BJ (cell line): ENCODE measurements at regions not wholly inside any gene's neighbourhood (a gene's known extent, or its start where the extent isn't known, plus 50 kb on each side); places are given as distances from the start of the nearest gene placed in this dataset.

Experiments used
- CTCF ChIA-PET: fragments of 350-600 bp; formaldehyde crosslinking; extraction: SDS; loops from one replicate; lab custom pipeline; 2021; ENCODE audit warnings: antibody characterized with exemption, inconsistent platforms; lab: Yijun Ruan, JAX
- POLR2A ChIA-PET: fragments of 300-600 bp; sonication (Branson Sonifier 250); formaldehyde crosslinking; extraction: SDS; loops from one replicate; lab custom pipeline; 2021; ENCODE audit warnings: antibody characterized with exemption; lab: Charles Lee
- DNase-seq: peaks from one replicate; pipeline ENCODE4 v3.0.0-alpha.2; 2011; ENCODE audit warnings: low read depth
- H3K27me3 ChIP-seq: 2 replicates; pipeline ENCODE4 v1.6.0; 2011; ENCODE audit warnings: low read length; ENCODE audit not compliant: control insufficient read depth, insufficient read depth
- H3K36me3 ChIP-seq: 2 replicates; pipeline ENCODE4 v1.5.1; 2011; ENCODE audit warnings: low read length; ENCODE audit not compliant: control insufficient read depth, insufficient read depth
- H3K4me3 ChIP-seq: 2 replicates; pipeline ENCODE4 v1.5.1; 2011; ENCODE audit warnings: low read depth, mild to moderate bottlenecking, control low read depth, low read length
- CTCF ChIP-seq: IDR thresholded peaks from 2 replicates; pipeline ENCODE4 v1.5.1; 2011; ENCODE audit warnings: low read depth, mild to moderate bottlenecking, control low read depth, inconsistent platforms, low read length, moderate library complexity; ENCODE audit not compliant: insufficient read depth

DNA sequence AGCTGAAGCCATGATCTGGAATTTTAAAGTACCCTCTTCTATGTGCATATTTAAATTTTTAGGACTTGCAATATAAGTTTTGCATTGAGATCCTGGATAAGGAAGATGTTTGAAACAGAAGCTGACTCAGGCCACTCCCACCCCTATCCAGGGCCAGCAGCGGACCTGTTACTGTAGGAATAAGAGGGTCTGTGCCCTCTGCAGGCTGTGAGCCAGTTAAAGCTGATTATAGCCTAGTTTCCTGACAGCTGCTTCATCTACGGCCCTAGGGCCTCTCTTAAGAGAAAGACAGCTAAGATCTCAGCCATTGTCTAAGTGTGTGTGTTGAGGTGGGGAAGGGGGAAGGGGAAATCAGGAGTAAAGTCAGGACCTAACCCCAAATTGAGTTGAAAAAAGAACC is 234.0 kb downstream of the HAUS1 start:
- no peak overlapping the region for H3K4me3 ChIP-seq
- no peak for DNase-seq
- ChIA-PET CTCF (no interaction called here), POLR2A (no interaction called here)
- no peaks in the 10 kb centered on the region for H3K36me3 ChIP-seq
- TF ChIP-seq CTCF: no peak
- H3K27me3 ChIP-seq: peaks cover 25% of the 10 kb centered on the region

- CTCF ChIA-PET: no interaction called here
- no peak for DNase-seq
- POLR2A ChIA-PET: no interaction called here
- Histone ChIP-seq H3K27me3 (peaks cover 21% of the 10 kb centered on the region), H3K4me3 (no peak overlapping the region), H3K36me3 (no peaks in the 10 kb centered on the region)
- no peak for TF ChIP-seq CTCF
Observed at GRCh38 chr18:46338766-46339165, 234.6 kb downstream of the HAUS1 start.

- no peak for DNase-seq
- H3K36me3 ChIP-seq: no peaks in the 10 kb centered on the region
- POLR2A ChIA-PET: no interaction called here
- no peak for TF ChIP-seq CTCF
- H3K27me3 ChIP-seq: peaks cover 21% of the 10 kb centered on the region
- CTCF ChIA-PET: no interaction called here
- no peak overlapping the region for H3K4me3 ChIP-seq
Observed at GRCh38 chr18:46340716-46341115, 236.5 kb downstream of the HAUS1 start.

DNA sequence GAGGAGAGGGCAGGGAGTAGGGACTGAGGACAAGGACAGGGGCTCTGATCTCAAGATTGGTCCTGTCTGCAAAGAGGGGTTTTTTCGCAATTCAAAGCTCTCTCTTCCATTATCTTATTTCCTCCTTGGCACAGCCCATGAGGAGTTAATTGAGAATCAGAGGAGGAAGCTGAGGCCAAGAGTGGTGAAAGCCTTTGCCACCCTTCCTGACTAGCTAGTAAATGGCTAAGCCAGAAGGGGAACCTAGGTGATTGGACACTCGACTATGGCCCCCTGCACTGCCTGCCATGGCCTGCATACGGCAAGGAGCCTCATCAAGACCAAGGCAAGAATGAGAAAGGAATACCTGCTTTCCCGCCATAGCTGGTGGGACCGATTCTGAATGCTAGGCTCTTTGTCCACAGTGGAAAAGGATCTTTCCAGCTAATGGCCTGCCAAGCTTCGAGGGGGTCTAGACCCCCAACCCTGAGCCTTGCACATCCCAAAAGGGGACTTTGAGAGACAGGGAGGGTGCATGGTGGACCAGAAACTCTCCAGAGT is 237.9 kb downstream of the HAUS1 start:
- no peaks in the 10 kb centered on the region for H3K36me3 ChIP-seq
- ChIA-PET POLR2A (no interaction called here), CTCF (interaction anchor here (0.5 kb wide), 2 partner anchors 150 to 1043 kb away, joined by 3 read pairs; no protein-coding TSS in a partner anchor)
- no peak for DNase-seq
- no peak for TF ChIP-seq CTCF
- H3K27me3 ChIP-seq: peaks cover 21% of the 10 kb centered on the region
- H3K4me3 ChIP-seq: no peak overlapping the region

DNA sequence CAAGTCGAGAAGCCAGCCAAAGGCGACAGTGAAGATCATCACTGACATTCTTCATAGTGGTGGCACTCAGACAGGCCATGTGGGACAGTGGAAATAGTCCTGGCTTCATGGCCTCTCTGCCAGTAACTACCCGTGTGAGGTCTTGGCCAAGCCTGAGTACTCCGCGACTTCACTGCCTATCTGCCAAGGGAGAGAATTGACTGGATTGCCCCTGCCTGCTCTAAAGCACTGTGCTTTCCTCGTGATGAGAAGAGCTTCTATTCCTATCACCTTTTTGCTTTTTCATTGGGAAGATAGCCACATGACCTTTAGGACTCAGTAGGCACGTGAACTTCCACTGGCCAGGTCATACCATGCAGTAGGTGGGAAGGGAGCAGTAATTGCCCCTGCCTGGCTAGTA is 239.3 kb downstream of the HAUS1 start:
- no peaks in the 10 kb centered on the region for H3K36me3 ChIP-seq
- no peak for DNase-seq
- H3K4me3 ChIP-seq: no peak overlapping the region
- ChIA-PET POLR2A (no interaction called here), CTCF (no interaction called here)
- no peak for TF ChIP-seq CTCF
- H3K27me3 ChIP-seq: peaks cover 19% of the 10 kb centered on the region
